PFSK-1 (cell line): ENCODE measurements at regions not wholly inside any gene's neighbourhood (a gene's known extent, or its start where the extent isn't known, plus 50 kb on each side); places are given as distances from the start of the nearest gene placed in this dataset.

Source experiments
- REST ChIP-seq, 2 experiments: IDR thresholded peaks; 2 replicates each; pipeline versions ENCODE4 v1.6.1 to v1.8.0; 2011 to 2012; ENCODE audit warnings: low read depth in 2 of 2, low read length in 2 of 2, control low read depth in 1 of 2, inconsistent platforms in 1 of 2, mild to moderate bottlenecking in 1 of 2, moderate library complexity in 1 of 2; ENCODE audit not compliant: insufficient read depth in 1 of 2
- TAF1 ChIP-seq: IDR thresholded peaks from 2 replicates; pipeline ENCODE4 v1.6.1; 2012; ENCODE audit warnings: low read length, control low read depth, borderline replicate concordance; ENCODE audit not compliant: insufficient read depth

- TF ChIP-seq TAF1, result no peak
- no peak for TF ChIP-seq REST (IDR thresholded peaks at IDR 0.05; ENCODE audit: insufficient read depth in 1 of 2, low read depth in 2 of 2, low read length in 2 of 2)
Observed at GRCh38 chr16:66050991-66051390, 315.5 kb upstream of the CDH5 start.
